Fibroblast of mammary gland (primary cell): ENCODE measurements at regions not wholly inside any gene's neighbourhood (a gene's known extent, or its start where the extent isn't known, plus 50 kb on each side); places are given as distances from the start of the nearest gene placed in this dataset.

Experiments
- DNase-seq: peaks from one replicate; pipeline ENCODE4 v3.0.0-alpha.2; 2010; ENCODE audit warnings: low read depth
- H3K4me3 ChIP-seq: 2 replicates; pipeline ENCODE4 v1.5.1; 2011; ENCODE audit warnings: low read depth, mild to moderate bottlenecking, low read length, moderate library complexity; ENCODE audit not compliant: control insufficient read depth
- CTCF ChIP-seq: conservative IDR thresholded peaks from 2 replicates; pipeline ENCODE4 v1.5.1; 2011; ENCODE audit warnings: low read depth, low read length, inconsistent platforms; ENCODE audit not compliant: control insufficient read depth, insufficient read depth

GRCh38 chr17:79138826-79139225 is 64.2 kb downstream of the ENGASE start:
- no peak for TF ChIP-seq CTCF
- H3K4me3 ChIP-seq, result no peak overlapping the region
- no peak for DNase-seq

- TF ChIP-seq CTCF, result no peak
- no peak overlapping the region for H3K4me3 ChIP-seq
- DNase-seq, result no peak
Measured at GRCh38 chr17:79137789-79138165, 63.2 kb downstream of the ENGASE start.

GRCh38 chr17:79137015-79137788 is 62.6 kb downstream of the ENGASE start:
- no peak for TF ChIP-seq CTCF
- no peak for DNase-seq
- H3K4me3 ChIP-seq, result no peak overlapping the region

GRCh38 chr17:79136596-79136995 is 62.0 kb downstream of the ENGASE start:
- no peak for TF ChIP-seq CTCF
- H3K4me3 ChIP-seq, result no peak overlapping the region
- DNase-seq, result no peak
